IMR-90 (cell line): ENCODE measurements at regions not wholly inside any gene's neighbourhood (a gene's known extent, or its start where the extent isn't known, plus 50 kb on each side); places are given as distances from the start of the nearest gene placed in this dataset.

ENCODE experiments used
- ATAC-seq: fragments of 200-7000 bp; cut with Tn5 transposase; 2 replicates; pipeline ENCODE4 v1.9.1; 2020; ENCODE audit warnings: low read depth, mild to moderate bottlenecking, moderate library complexity
- BruUV-seq: library from RNA; stranded (reverse); fragments of 400-500 nt; replicated peaks from 2 replicates; lab custom pipeline; 2021; lab: Mats Ljungman, UMichigan
- CTCF ChIA-PET: fragments of 300-600 bp; formaldehyde crosslinking; extraction: SDS; loops from one replicate; lab custom pipeline; 2021; ENCODE audit warnings: antibody characterized with exemption; lab: Yijun Ruan, JAX
- POLR2A ChIA-PET: fragments of 300-600 bp; sonication (Branson Sonifier 250); formaldehyde crosslinking; loops from one replicate; lab custom pipeline; 2022; ENCODE audit warnings: antibody characterized with exemption; ENCODE audit not compliant: unreplicated experiment; lab: Charles Lee
- DNase-seq: peaks from one replicate; pipeline ENCODE4 v3.0.0; 2013
- H2AFZ ChIP-seq: replicated peaks from 2 replicates; pipeline ENCODE3; 2013; ENCODE audit warnings: low read length, mild to moderate bottlenecking; ENCODE audit not compliant: poor library complexity
- H2AK5ac ChIP-seq: 2 replicates; pipeline ENCODE4 v1.6.1; 2013; ENCODE audit warnings: low read depth, low read length, inconsistent platforms
- H2AK9ac ChIP-seq: replicated peaks from 2 replicates; pipeline ENCODE3; 2013; ENCODE audit warnings: mild to moderate bottlenecking, low read depth, low read length, moderate library complexity; ENCODE audit not compliant: poor library complexity
- H2BK120ac ChIP-seq: 2 replicates; pipeline ENCODE4 v1.6.1; 2013; ENCODE audit warnings: low read depth, low read length, inconsistent platforms
- H2BK15ac ChIP-seq: 3 replicates; pipeline ENCODE4 v1.6.1; 2013; ENCODE audit warnings: low read depth, low read length, inconsistent platforms
- H2BK20ac ChIP-seq: 2 replicates; pipeline ENCODE4 v1.6.1; 2013; ENCODE audit warnings: low read depth, mild to moderate bottlenecking, inconsistent platforms, low read length, moderate library complexity
- H2BK5ac ChIP-seq: 2 replicates; pipeline ENCODE4 v1.6.1; 2013; ENCODE audit warnings: mild to moderate bottlenecking, low read depth, low read length, inconsistent platforms; ENCODE audit not compliant: poor library complexity, severe bottlenecking
- H3K14ac ChIP-seq: replicated peaks from 2 replicates; pipeline ENCODE4 v1.6.1; 2013; ENCODE audit warnings: low read depth, low read length, inconsistent platforms
- H3K18ac ChIP-seq: 2 replicates; pipeline ENCODE4 v1.6.1; 2013; ENCODE audit warnings: low read depth, low read length, control low read depth
- H3K23ac ChIP-seq: 2 replicates; pipeline ENCODE4 v1.6.1; 2013; ENCODE audit warnings: low read depth, low read length, inconsistent platforms
- H3K27ac ChIP-seq: 2 replicates; pipeline ENCODE4 v1.5.1; 2013; ENCODE audit warnings: mild to moderate bottlenecking, control low read depth, low read length; ENCODE audit not compliant: insufficient read depth
- H3K27me3 ChIP-seq: 2 replicates; pipeline ENCODE4 v1.6.1; 2013; ENCODE audit warnings: low read length; ENCODE audit not compliant: control insufficient read depth, insufficient read depth
- H3K36me3 ChIP-seq: 2 replicates; pipeline ENCODE4 v1.6.1; 2013; ENCODE audit warnings: low read length, mixed read lengths; ENCODE audit not compliant: control insufficient read depth, insufficient read depth
- H3K4ac ChIP-seq: 2 replicates; pipeline ENCODE4 v1.6.1; 2013; ENCODE audit warnings: low read depth, low read length, inconsistent platforms
- H3K4me1 ChIP-seq: 2 replicates; pipeline ENCODE4 v1.6.1; 2013; ENCODE audit warnings: low read length, mixed read lengths; ENCODE audit not compliant: control insufficient read depth, insufficient read depth
- H3K4me2 ChIP-seq: 2 replicates; pipeline ENCODE4 v1.6.1; 2013; ENCODE audit warnings: low read depth, mild to moderate bottlenecking, control low read depth, low read length, moderate library complexity
- H3K4me3 ChIP-seq: 2 replicates; pipeline ENCODE4 v1.5.1; 2013; ENCODE audit warnings: low read depth, mild to moderate bottlenecking, control low read depth, low read length, moderate library complexity; ENCODE audit not compliant: insufficient read depth
- H3K56ac ChIP-seq: 2 replicates; pipeline ENCODE4 v1.6.1; 2013; ENCODE audit warnings: low read length, inconsistent platforms; ENCODE audit not compliant: insufficient read depth; ENCODE audit errors: extremely low read depth
- H3K79me1 ChIP-seq, 2 experiments: 2 replicates each; pipeline ENCODE4 v1.6.1; 2013; ENCODE audit warnings: low read length in 2 of 2, inconsistent platforms in 1 of 2, low read depth in 1 of 2
- H3K9ac ChIP-seq: 2 replicates; pipeline ENCODE4 v1.6.1; 2013; ENCODE audit warnings: low read depth, low read length, control low read depth
- H3K9me1 ChIP-seq: 2 replicates; pipeline ENCODE4 v1.6.1; 2013; ENCODE audit warnings: low read length, inconsistent platforms; ENCODE audit not compliant: insufficient read depth
- H3K9me3 ChIP-seq: 2 replicates; pipeline ENCODE4 v1.6.1; 2013; ENCODE audit warnings: low read length; ENCODE audit not compliant: control insufficient read depth, insufficient read depth
- H4K20me1 ChIP-seq: 2 replicates; pipeline ENCODE4 v1.6.1; 2013; ENCODE audit warnings: low read length, inconsistent platforms; ENCODE audit not compliant: insufficient read depth
- H4K5ac ChIP-seq: 2 replicates; pipeline ENCODE4 v1.6.1; 2013; ENCODE audit warnings: mild to moderate bottlenecking, low read depth, low read length, control low read depth
- H4K8ac ChIP-seq, 2 experiments: 2 replicates each; pipeline ENCODE4 v1.6.1; 2013; ENCODE audit warnings: low read depth in 2 of 2, low read length in 2 of 2, control low read depth in 1 of 2, inconsistent platforms in 1 of 2
- H4K91ac ChIP-seq: 2 replicates; pipeline ENCODE4 v1.6.1; 2013; ENCODE audit warnings: low read depth, low read length, inconsistent platforms; ENCODE audit not compliant: insufficient read depth
- BHLHE40 ChIP-seq: fragments of 150-350 bp; IDR thresholded peaks from 2 replicates; pipeline ENCODE4 v1.6.1; 2016; ENCODE audit warnings: mild to moderate bottlenecking, low read depth, low read length
- CEBPB ChIP-seq: IDR thresholded peaks from 2 replicates; pipeline ENCODE4 v1.6.1; 2012; ENCODE audit warnings: low read depth, low read length, improper control_type of control experiment
- CHD1 ChIP-seq: IDR thresholded peaks from 2 replicates; pipeline ENCODE4 v1.6.1; 2012; ENCODE audit warnings: low read depth, low read length, improper control_type of control experiment
- CTCF ChIP-seq: conservative IDR thresholded peaks from 2 replicates; pipeline ENCODE4 v1.5.1; 2012; ENCODE audit warnings: mild to moderate bottlenecking, low read depth, low read length, improper control_type of control experiment
- FOS ChIP-seq: fragments of 150-350 bp; IDR thresholded peaks from 2 replicates; pipeline ENCODE4 v1.6.1; 2016; ENCODE audit warnings: low read depth, low read length
- MAFK ChIP-seq: IDR thresholded peaks from 2 replicates; pipeline ENCODE4 v1.6.1; 2012; ENCODE audit warnings: low read depth, low read length, improper control_type of control experiment
- MAZ ChIP-seq: IDR thresholded peaks from 2 replicates; pipeline ENCODE4 v1.6.1; 2012; ENCODE audit warnings: low read depth, mild to moderate bottlenecking, low read length, improper control_type of control experiment, moderate library complexity, borderline replicate concordance
- NFE2L2 ChIP-seq: fragments of 150-350 bp; IDR thresholded peaks from 2 replicates; pipeline ENCODE4 v1.6.1; 2016; ENCODE audit warnings: low read depth, mild to moderate bottlenecking, low read length
- POLR2A ChIP-seq: IDR thresholded peaks from 2 replicates; pipeline ENCODE4 v1.6.1; 2012; ENCODE audit warnings: mild to moderate bottlenecking, low read depth, low read length
- RAD21 ChIP-seq: IDR thresholded peaks from 2 replicates; pipeline ENCODE4 v1.6.1; 2012; ENCODE audit warnings: low read length, improper control_type of control experiment
- RCOR1 ChIP-seq: IDR thresholded peaks from 2 replicates; pipeline ENCODE4 v1.6.1; 2012; ENCODE audit warnings: mild to moderate bottlenecking, low read length, improper control_type of control experiment; ENCODE audit not compliant: insufficient replicate concordance
- USF2 ChIP-seq: fragments of 150-350 bp; IDR thresholded peaks from 2 replicates; pipeline ENCODE4 v1.6.1; 2017; ENCODE audit warnings: mild to moderate bottlenecking, antibody characterized with exemption, low read length, low read depth
- dilution Hi-C: fragments of 300-500 bp; cut with HindIII; formaldehyde crosslinking; loops from one replicate; pipeline ENCODE4 v1.14.3; 2018; ENCODE audit warnings: low sequenced_read_pairs; ENCODE audit not compliant: unreplicated experiment
- in situ Hi-C: fragments of 300-500 bp; cut with MboI; formaldehyde crosslinking; loops from 3 replicates; pipeline ENCODE4 v1.14.3; 2019; ENCODE audit warnings: low sequenced_read_pairs, inconsistent platforms, mixed read lengths
- intact Hi-C: fragments of 100-400 bp; cut with micrococcal nuclease; formaldehyde crosslinking; loops from 2 replicates; pipeline ENCODE4 v1.10.0; 2022

- no peak overlapping the region for H3K27ac ChIP-seq
- H3K18ac ChIP-seq: no peak overlapping the region
- intact Hi-C loops (no loop called here), dilution Hi-C loops (no loop called here), in situ Hi-C loops (no loop called here)
- DNase-seq (no peak), ATAC-seq (no peak)
- no peaks in the 10 kb centered on the region for H3K9me3 ChIP-seq
- H3K4ac ChIP-seq: no peak overlapping the region
- no peaks in the 10 kb centered on the region for H3K79me1 ChIP-seq
- no TSS peak for BruUV-seq
- H4K20me1 ChIP-seq: no peaks in the 10 kb centered on the region
- H3K23ac ChIP-seq: no peak overlapping the region
- H2AK9ac ChIP-seq: no peak overlapping the region
- H3K36me3 ChIP-seq: no peaks in the 10 kb centered on the region
- H3K9ac ChIP-seq: no peak overlapping the region
- no peak overlapping the region for H2BK15ac ChIP-seq
- CTCF ChIA-PET: no interaction called here
- no peak overlapping the region for H2AK5ac ChIP-seq
- H2BK20ac ChIP-seq: no peak overlapping the region
- no peak overlapping the region for H3K4me2 ChIP-seq
- no peak overlapping the region for H3K14ac ChIP-seq
- H4K8ac ChIP-seq: no peak overlapping the region
- TF ChIP-seq NFE2L2 (no peak), CHD1 (no peak), CEBPB (no peak), MAZ (no peak), USF2 (no peak), RCOR1 (no peak), POLR2A (no peak), FOS (no peak), MAFK (no peak), BHLHE40 (no peak), RAD21 (no peak), CTCF (no peak)
- no peak overlapping the region for H4K91ac ChIP-seq
- no peak overlapping the region for H3K4me3 ChIP-seq
- H4K5ac ChIP-seq: no peak overlapping the region
- H3K9me1 ChIP-seq: no peaks in the 10 kb centered on the region
- no peaks in the 10 kb centered on the region for H3K4me1 ChIP-seq
- H2AFZ ChIP-seq: no peak overlapping the region
- H2BK5ac ChIP-seq: no peak overlapping the region
- no peaks in the 10 kb centered on the region for H3K27me3 ChIP-seq
- POLR2A ChIA-PET: no interaction called here
- no peak overlapping the region for H3K56ac ChIP-seq
- no peak overlapping the region for H2BK120ac ChIP-seq
These were observed 78.4 kb upstream of the HS3ST5 start for GRCh38 chr6:114421199-114421598.
